Stimulated activated naive CD4-positive, alpha-beta T cell (primary cell): ENCODE measurements at regions not wholly inside any gene's neighbourhood (a gene's known extent, or its start where the extent isn't known, plus 50 kb on each side); places are given as distances from the start of the nearest gene placed in this dataset.
"Not testable (repeated sequence)": the region's sequence is repeated elsewhere in the genome, so short reads cannot be mapped to it uniquely, and the experiment has no call there.

Experiments
- DNase-seq, 6 experiments: peaks; one replicate each; lab custom pipeline; 2025; lab: John Stamatoyannopoulos, UW

GRCh38 chr22:49392841-49393510, 434.7 kb downstream of the BRD1 start:
- DNase-seq: no peak

DNA sequence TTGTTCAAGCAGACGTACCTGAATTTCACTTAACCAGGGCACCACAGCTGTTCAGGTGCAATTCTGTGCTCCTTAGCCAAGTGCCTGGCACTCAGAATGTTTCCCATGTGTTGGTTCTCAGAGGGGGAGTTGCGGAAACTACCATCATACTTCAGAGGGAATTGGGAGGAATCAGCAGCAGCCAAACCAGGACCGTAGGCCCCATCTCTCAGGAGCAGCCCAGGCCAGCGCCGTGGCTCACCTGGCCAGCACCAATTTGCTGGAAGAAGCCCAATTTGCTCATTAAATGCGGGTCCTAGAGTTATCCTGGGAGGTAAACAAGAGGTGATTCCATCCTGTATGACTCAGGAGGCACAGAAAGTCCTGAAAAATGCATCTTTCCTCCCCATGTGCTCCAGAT, 435.4 kb downstream of the BRD1 start:
- no peak for DNase-seq

GRCh38 chr22:49391436-49391835, 436.2 kb downstream of the BRD1 start:
- no peak for DNase-seq

GRCh38 chr22:49390954-49391353, 436.7 kb downstream of the BRD1 start:
- DNase-seq: no peak

- not testable (repeated sequence) for DNase-seq
These were observed 443.8 kb downstream of the BRD1 start for GRCh38 chr22:49383909-49384308.

DNA sequence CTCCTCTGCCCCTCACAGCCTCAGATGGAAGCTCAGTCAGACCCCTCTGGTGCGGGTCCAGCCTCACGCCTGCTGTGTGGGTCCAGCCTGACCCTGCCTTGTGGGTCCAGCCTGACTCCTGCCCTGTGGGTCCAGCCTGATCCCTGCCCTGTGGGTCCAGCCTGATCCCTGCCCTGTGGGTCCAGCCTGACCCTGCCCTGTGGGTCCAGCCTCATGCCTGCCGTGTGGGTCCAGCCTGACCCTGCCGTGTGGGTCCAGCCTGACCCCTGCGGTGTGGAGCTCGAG, 445.3 kb downstream of the BRD1 start:
- no peak for DNase-seq

DNA sequence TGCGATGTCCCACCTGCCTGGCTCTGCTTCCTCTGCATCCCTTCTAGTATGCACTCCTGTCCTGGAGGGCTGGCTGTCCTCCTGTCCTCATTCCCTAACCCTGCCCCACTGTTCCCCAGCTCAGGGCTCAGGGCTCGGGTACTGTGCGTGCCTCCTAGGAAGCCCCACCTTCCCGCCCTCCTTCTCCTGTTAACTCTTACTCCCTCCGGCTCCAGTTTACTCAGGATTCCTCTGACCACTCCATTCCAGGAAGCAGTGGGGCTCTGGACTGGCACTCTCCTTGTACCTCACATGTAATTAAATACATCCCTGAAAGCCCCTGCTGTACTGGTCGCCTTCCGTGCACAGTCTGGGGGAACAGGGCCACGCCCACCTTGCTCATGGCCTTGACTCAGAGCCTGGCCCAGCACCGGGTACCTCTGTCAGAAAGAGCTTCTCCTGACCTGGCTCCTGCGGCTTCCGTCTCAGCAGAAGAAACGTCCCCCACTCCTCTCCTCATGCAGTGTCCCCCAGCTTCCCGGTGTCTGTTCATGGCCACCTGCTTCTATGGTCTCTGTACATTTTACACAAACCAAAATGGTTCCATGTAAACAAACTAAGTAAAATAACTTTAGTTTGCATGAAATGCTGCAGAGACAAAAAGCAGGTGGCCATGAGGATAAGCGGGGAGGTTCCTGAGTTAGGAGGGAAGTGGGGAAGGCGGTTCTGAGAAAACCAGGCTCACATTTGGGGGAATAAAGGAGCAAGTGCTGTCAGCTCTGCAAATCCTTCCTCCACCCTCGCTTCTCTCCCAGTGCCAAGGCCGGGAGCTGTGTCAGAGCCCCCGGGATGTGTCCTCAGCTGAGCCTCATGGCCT, 445.9 kb downstream of the BRD1 start:
- DNase-seq: no peak

DNA sequence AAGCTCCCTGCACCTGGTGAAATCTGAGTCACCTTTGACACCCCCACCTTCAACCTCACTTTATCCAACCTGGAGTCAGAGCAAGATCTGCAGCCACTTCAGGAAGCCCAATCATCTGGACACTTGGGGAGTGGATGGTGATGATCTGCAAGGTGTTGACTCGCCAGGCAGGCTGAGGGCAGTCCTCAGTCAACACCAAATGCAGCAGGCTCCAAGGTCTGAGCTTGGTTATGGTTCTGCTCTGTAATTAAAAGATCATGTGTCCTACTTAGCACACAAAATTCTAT, 446.9 kb downstream of the BRD1 start:
- DNase-seq: no peak

- no peak for DNase-seq
These were observed 447.4 kb downstream of the BRD1 start for GRCh38 chr22:49380095-49380827.

DNA sequence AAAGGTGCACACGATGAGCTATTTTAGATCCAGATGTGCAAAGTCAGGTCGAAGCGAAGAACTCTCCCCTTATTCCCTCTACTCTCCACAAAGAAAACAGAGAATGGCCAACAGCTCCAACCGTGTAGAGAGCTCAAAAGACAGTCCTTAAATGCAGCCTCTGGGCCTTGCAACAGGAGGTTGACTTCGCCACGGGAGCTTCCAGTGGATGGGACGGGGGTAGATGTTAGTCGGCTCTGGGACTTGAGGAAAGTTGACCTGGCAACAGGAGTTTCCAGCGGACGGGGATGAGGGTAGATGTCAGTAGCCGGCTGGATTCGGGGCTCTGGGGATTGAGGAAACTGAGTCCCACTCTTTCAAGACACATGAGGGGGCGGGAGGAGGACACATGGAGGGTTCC, 450.4 kb downstream of the BRD1 start:
- no peak for DNase-seq

DNA sequence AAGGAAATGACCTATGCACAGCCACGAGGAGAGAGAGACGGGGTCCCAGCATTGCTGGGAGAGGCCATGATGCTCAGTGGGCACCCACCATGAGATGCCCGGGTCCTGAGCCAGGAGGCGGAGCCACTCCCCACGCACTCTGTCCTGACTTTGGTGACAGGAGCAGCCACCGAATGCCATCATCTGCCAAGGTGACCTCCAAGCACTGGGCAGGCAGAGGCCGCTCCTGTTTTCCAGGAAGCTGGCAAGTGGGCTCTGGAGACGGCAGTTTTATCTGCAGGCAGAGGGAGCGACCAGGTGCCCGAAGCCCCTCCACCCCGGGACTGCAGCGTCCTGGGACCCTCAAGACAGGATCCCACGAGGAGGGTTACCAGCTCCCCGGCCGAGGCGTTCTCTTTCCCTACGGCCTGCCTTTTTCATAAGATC, 453.9 kb downstream of the BRD1 start:
- no peak for DNase-seq

GRCh38 chr22:49373289-49373666, 454.4 kb downstream of the BRD1 start:
- DNase-seq: no peak

- no peak for DNase-seq
These were observed 455.0 kb downstream of the BRD1 start for GRCh38 chr22:49372530-49373288.

- no peak for DNase-seq
These were observed 455.6 kb downstream of the BRD1 start for GRCh38 chr22:49372111-49372529.

DNA sequence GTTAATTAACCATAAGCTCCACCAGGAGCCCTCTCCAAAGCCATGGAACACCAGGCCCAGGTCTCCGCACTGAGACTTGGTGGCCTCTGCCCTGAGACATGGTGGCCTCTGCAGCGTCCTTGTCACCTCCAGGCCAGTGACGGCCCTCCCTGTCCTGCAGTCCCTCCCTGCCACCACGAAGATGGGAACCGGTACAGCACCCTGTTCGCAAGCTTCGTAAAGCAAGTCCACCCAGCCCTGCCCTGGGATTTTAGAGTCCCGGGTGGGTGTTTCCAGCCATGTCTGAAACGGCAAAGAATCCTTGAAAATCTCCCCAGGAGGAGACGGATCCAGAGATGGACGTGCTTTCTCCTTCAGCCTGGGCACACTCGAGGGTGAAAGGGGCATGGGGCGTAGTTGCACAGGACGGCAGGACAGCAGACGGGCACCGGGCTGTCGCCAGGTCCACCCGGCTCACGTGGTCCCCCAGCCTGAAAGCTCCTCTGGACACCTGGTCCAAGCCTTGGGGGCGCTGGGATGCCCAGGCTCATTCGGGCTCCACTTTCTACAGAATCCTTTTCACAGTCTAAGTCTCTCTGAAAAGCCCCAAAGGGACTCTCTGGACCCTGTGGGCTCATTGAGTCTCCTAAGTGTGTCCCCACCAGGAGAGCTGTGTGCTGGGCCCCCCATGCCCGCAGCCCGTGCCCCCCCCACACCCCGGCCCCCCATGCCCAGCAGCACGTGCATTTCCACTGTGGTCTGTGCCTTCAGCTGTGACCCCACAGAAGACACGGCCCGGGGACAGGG, 456.2 kb downstream of the BRD1 start:
- DNase-seq: no peak

DNA sequence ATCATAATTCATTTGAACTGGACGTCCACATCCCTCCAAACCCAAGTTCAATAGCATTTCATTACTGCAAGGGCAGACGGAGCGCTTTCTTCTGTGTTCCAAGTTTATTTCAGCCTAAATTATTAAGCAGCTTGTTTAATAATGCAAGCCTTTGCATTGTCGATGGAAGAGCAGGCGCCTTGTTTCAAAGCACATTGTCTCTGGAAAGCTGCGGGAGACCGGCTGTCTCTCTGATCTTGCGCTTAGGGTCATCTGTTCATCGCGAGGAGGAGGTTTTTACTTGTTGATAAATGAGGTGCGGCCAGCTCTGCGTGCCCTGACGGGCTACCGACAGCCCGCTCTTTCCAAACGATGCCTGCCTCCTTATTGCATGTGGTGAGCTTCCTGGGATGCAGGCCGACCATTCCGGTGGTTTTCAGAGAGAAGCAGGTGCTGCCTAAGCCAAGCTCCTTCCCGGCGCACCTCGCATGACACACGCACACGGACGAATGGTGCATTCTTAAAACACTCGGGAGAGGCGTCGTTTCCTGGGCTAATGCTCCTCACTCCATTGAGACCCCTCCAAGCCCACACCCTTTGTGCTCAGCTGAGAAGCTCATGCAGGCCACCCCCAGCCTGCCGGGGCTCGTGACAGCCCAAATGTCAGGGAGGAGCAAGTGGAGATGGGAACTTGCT, 456.9 kb downstream of the BRD1 start:
- DNase-seq: no peak

- DNase-seq: no peak
These were observed 457.7 kb downstream of the BRD1 start for GRCh38 chr22:49369726-49370626.

DNA sequence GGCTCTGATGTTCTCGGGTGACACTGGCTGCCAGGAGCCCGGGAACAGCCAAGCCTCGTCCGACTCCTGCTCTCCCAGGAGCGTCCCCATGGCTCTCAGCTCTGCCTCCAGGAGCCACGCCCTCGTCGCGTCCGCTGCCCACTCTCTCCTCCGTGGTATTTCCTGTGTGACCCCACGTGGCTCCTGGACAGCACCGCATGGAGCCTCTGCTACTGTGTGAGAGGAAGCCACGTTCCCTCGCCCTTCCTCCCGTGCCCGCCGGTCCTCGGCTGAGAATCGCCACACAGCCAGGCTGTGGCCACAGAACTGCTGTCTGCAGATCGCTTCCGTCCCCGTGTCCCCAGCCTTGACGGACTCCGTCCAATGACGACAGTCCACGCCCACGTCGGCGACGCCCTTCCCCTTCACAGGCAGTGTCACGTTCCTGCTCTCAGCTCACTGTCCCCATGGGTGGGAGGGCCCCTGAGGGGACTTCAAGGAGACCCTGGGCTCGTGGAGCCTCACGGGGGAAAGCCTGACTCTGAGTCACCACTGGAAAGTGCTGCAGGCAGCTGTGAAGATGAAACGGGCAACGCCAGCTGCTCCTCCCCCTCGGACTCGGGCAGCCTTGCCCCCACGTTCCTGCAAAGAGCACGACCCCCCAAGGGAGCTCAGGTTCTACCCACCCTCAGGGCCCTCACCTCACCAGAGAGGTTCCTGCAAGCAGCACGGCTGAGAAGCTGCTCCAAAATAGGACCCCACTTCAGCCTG, 458.5 kb downstream of the BRD1 start:
- DNase-seq: no peak

GRCh38 chr22:49368221-49368975, 459.3 kb downstream of the BRD1 start:
- DNase-seq: no peak
